ENCODE measurements at regions not wholly inside any gene's neighbourhood (a gene's known extent, or its start where the extent isn't known, plus 50 kb on each side); places are given as distances from the start of the nearest gene placed in this dataset.

DNA sequence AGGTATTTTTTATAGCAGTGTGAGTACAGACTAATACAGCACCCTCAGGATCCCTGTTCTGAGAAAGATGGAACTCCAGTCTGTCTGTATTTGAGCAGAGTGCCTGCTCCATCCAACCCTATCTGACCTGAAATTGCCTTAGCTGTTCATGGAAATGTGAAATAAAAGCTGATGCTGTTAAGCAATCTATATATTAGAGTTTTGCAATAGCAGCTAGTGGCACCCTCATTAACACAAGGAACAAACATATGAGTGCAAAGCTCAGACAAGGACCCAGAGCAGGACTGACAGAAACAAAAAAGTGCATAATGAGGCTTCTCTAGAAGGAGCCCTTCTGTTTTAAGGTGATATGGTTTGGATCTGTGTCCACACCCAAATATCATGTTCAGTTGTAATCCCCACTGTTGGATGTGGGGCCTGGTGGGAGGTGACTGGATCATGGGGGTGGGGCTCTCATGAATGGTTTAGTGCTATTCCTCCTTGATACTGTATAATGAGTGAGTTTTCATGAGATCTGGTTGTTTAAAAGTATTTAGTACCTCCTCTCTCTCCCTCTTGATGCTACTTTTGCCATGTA is 272.9 kb upstream of the KLF3 start:
- Histone ChIP-seq H3K79me2 (ENCODE audit: insufficient read depth, low read length) (no peaks in the 10 kb centered on the region), H4K20me1 (ENCODE audit: low read depth, low read length) (no peaks in the 10 kb centered on the region), H3K36me3 (ENCODE audit: low read length) (no peaks in the 10 kb centered on the region), H3K27me3 (ENCODE audit: low read length) (no peaks in the 10 kb centered on the region), H3K9ac (ENCODE audit: low read length) (no peak overlapping the region), H3F3A (ENCODE audit: insufficient read depth) (no peaks in the 10 kb centered on the region), H3K9me3 (ENCODE audit: insufficient read depth, low read length) (peaks cover 5% of the 10 kb centered on the region; the same call in 1 of the 2 replicates), H2AFZ (ENCODE audit: low read depth, low read length, severe bottlenecking) (no peak overlapping the region), H3K27ac (ENCODE audit: low read depth, low read length) (no peak overlapping the region), H3K4me3 (ENCODE audit: insufficient read depth, low read length, poor library complexity, severe bottlenecking) (no peak overlapping the region), H3K4me2 (ENCODE audit: low read depth, low read length, poor library complexity, severe bottlenecking) (no peak overlapping the region), H3K9me2 (replicated peaks; ENCODE audit: insufficient read depth, low read length) (no peaks in the 10 kb centered on the region)
- TF ChIP-seq EZH2phosphoT487 (conservative IDR thresholded peaks at IDR 0.05; ENCODE audit: low read length) = no peak
- TF ChIP-seq, protein P1, sequence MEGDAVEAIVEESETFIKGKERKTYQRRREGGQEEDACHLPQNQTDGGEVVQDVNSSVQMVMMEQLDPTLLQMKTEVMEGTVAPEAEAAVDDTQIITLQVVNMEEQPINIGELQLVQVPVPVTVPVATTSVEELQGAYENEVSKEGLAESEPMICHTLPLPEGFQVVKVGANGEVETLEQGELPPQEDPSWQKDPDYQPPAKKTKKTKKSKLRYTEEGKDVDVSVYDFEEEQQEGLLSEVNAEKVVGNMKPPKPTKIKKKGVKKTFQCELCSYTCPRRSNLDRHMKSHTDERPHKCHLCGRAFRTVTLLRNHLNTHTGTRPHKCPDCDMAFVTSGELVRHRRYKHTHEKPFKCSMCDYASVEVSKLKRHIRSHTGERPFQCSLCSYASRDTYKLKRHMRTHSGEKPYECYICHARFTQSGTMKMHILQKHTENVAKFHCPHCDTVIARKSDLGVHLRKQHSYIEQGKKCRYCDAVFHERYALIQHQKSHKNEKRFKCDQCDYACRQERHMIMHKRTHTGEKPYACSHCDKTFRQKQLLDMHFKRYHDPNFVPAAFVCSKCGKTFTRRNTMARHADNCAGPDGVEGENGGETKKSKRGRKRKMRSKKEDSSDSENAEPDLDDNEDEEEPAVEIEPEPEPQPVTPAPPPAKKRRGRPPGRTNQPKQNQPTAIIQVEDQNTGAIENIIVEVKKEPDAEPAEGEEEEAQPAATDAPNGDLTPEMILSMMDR (IDR thresholded peaks at IDR 0.05; ENCODE audit: insufficient read depth, low read length, poor library complexity, severe bottlenecking) = no peak

GRCh38 chr4:38392223-38392855 is 271.7 kb upstream of the KLF3 start:
- H3K27me3 ChIP-seq (ENCODE audit: low read length) = no peaks in the 10 kb centered on the region
- H3K9me2 ChIP-seq (replicated peaks; ENCODE audit: insufficient read depth, low read length) = no peaks in the 10 kb centered on the region
- H2AFZ ChIP-seq (ENCODE audit: low read depth, low read length, severe bottlenecking) = no peak overlapping the region
- TF ChIP-seq, protein P1 (IDR thresholded peaks at IDR 0.05; ENCODE audit: insufficient read depth, low read length, poor library complexity, severe bottlenecking) = no peak
- TF ChIP-seq EZH2phosphoT487 (conservative IDR thresholded peaks at IDR 0.05; ENCODE audit: low read length) = no peak
- H3F3A ChIP-seq (ENCODE audit: insufficient read depth) = no peaks in the 10 kb centered on the region
- H3K4me2 ChIP-seq (ENCODE audit: low read depth, low read length, poor library complexity, severe bottlenecking) = no peak overlapping the region
- H3K79me2 ChIP-seq (ENCODE audit: insufficient read depth, low read length) = no peaks in the 10 kb centered on the region
- H3K36me3 ChIP-seq (ENCODE audit: low read length) = no peaks in the 10 kb centered on the region
- H3K4me3 ChIP-seq (ENCODE audit: insufficient read depth, low read length, poor library complexity, severe bottlenecking) = no peak overlapping the region
- no peak overlapping the region for H3K27ac ChIP-seq (ENCODE audit: low read depth, low read length)
- H4K20me1 ChIP-seq (ENCODE audit: low read depth, low read length) = no peaks in the 10 kb centered on the region
- peaks cover 5% of the 10 kb centered on the region; the same call in 1 of the 2 replicates for H3K9me3 ChIP-seq (ENCODE audit: insufficient read depth, low read length)
- H3K9ac ChIP-seq (ENCODE audit: low read length) = no peak overlapping the region

GRCh38 chr4:38396091-38396490 is 267.9 kb upstream of the KLF3 start:
- Histone ChIP-seq H3K36me3 (ENCODE audit: low read length) (no peaks in the 10 kb centered on the region), H4K20me1 (ENCODE audit: low read depth, low read length) (no peaks in the 10 kb centered on the region), H3F3A (ENCODE audit: insufficient read depth) (no peaks in the 10 kb centered on the region), H3K4me3 (ENCODE audit: insufficient read depth, low read length, poor library complexity, severe bottlenecking) (no peak overlapping the region), H3K27me3 (ENCODE audit: low read length) (no peaks in the 10 kb centered on the region), H3K4me2 (ENCODE audit: low read depth, low read length, poor library complexity, severe bottlenecking) (no peak overlapping the region), H3K9me3 (ENCODE audit: insufficient read depth, low read length) (peaks cover 5% of the 10 kb centered on the region; the same call in 1 of the 2 replicates), H2AFZ (ENCODE audit: low read depth, low read length, severe bottlenecking) (no peak overlapping the region), H3K9ac (ENCODE audit: low read length) (no peak overlapping the region), H3K9me2 (replicated peaks; ENCODE audit: insufficient read depth, low read length) (no peaks in the 10 kb centered on the region), H3K79me2 (ENCODE audit: insufficient read depth, low read length) (no peaks in the 10 kb centered on the region), H3K27ac (ENCODE audit: low read depth, low read length) (no peak overlapping the region)
- TF ChIP-seq, protein P1 (IDR thresholded peaks at IDR 0.05; ENCODE audit: insufficient read depth, low read length, poor library complexity, severe bottlenecking) = no peak
- no peak for TF ChIP-seq EZH2phosphoT487 (conservative IDR thresholded peaks at IDR 0.05; ENCODE audit: low read length)

All from SU-DHL-6 (cell line).